Keratinocyte (primary cell): ENCODE measurements at regions not wholly inside any gene's neighbourhood (a gene's known extent, or its start where the extent isn't known, plus 50 kb on each side); places are given as distances from the start of the nearest gene placed in this dataset.

Experiments
- DNase-seq: peaks from one replicate; pipeline ENCODE4 v3.0.0-alpha.2; 2011; ENCODE audit warnings: low read depth, missing footprints, low spot score
- FAIRE-seq: peaks from 2 replicates; lab custom pipeline; 2011; peaks lifted over from hg19 to GRCh38; lab: Jason Lieb, UNC
- H2AFZ ChIP-seq: 2 replicates; pipeline ENCODE4 v1.6.0; 2012; ENCODE audit warnings: low read length, control low read depth, inconsistent platforms; ENCODE audit not compliant: control insufficient read depth
- H3K27ac ChIP-seq: 2 replicates; pipeline ENCODE4 v1.5.1; 2011; ENCODE audit warnings: low read length; ENCODE audit not compliant: control insufficient read depth, insufficient read depth
- H3K27me3 ChIP-seq: 3 replicates; pipeline ENCODE4 v1.6.0; 2011; ENCODE audit warnings: low read length; ENCODE audit not compliant: control insufficient read depth, insufficient read depth; ENCODE audit errors: extremely low read depth
- H3K36me3 ChIP-seq, 2 experiments: 2 replicates in 1 of 2; 3 replicates in 1 of 2; pipeline ENCODE4 v1.5.1; 2011; ENCODE audit warnings: low read length in 2 of 2, mild to moderate bottlenecking in 1 of 2; ENCODE audit not compliant: control insufficient read depth in 2 of 2, insufficient read depth in 2 of 2; ENCODE audit errors: extremely low read depth in 1 of 2
- H3K4me1 ChIP-seq: 3 replicates; pipeline ENCODE4 v1.5.1; 2011; ENCODE audit warnings: low read length; ENCODE audit not compliant: control insufficient read depth, insufficient read depth; ENCODE audit errors: extremely low read depth
- H3K4me2 ChIP-seq: 3 replicates; pipeline ENCODE4 v1.6.0; 2011; ENCODE audit warnings: low read depth, low read length; ENCODE audit not compliant: control insufficient read depth, insufficient read depth; ENCODE audit errors: extremely low read depth
- H3K4me3 ChIP-seq, 3 experiments: fragments of 200-600 bp in 1 of 3; sonication (generic) in 1 of 3; 2 replicates in 2 of 3; 3 replicates in 1 of 3; pipeline ENCODE4 v1.5.1; 2011 to 2016; ENCODE audit warnings: low read length in 3 of 3, mild to moderate bottlenecking in 3 of 3, control low read depth in 2 of 3, inconsistent platforms in 1 of 3, low read depth in 1 of 3, mixed read lengths in 1 of 3, mixed run types in 1 of 3, moderate library complexity in 1 of 3; ENCODE audit not compliant: control insufficient read depth in 2 of 3, insufficient read depth in 2 of 3; ENCODE audit errors: extremely low read depth in 1 of 3
- H3K79me2 ChIP-seq: 2 replicates; pipeline ENCODE4 v1.6.0; 2012; ENCODE audit warnings: low read length; ENCODE audit not compliant: control insufficient read depth, insufficient read depth
- H3K9ac ChIP-seq: 3 replicates; pipeline ENCODE4 v1.6.0; 2011; ENCODE audit warnings: low read length; ENCODE audit not compliant: control insufficient read depth, insufficient read depth; ENCODE audit errors: extremely low read depth
- H3K9me1 ChIP-seq: 3 replicates; pipeline ENCODE4 v1.6.0; 2011; ENCODE audit warnings: low read length; ENCODE audit not compliant: control insufficient read depth, insufficient read depth; ENCODE audit errors: extremely low read depth
- H3K9me3 ChIP-seq: 2 replicates; pipeline ENCODE4 v1.5.1; 2012; ENCODE audit warnings: low read depth, low read length; ENCODE audit not compliant: control insufficient read depth
- H4K20me1 ChIP-seq: 3 replicates; pipeline ENCODE4 v1.6.0; 2011; ENCODE audit warnings: low read length; ENCODE audit not compliant: control insufficient read depth, insufficient read depth; ENCODE audit errors: extremely low read depth
- EZH2 ChIP-seq: IDR thresholded peaks from one replicate; pipeline ENCODE4 v1.6.1; 2012; ENCODE audit warnings: inconsistent platforms, mild to moderate bottlenecking, low read length, moderate library complexity
- dilution Hi-C: fragments of 300-500 bp; cut with MboI; formaldehyde crosslinking; loops from one replicate; pipeline ENCODE4 v1.7.0; 2020; ENCODE audit warnings: low sequenced_read_pairs; ENCODE audit not compliant: extremely low pct_ligation_motif_present
- TF ChIP-seq, protein P1 (sequence below), 3 experiments: IDR thresholded peaks in 1 of 3; conservative IDR thresholded peaks in 1 of 3; optimal IDR thresholded peaks in 1 of 3; 2 replicates in 2 of 3; 3 replicates in 1 of 3; pipeline versions ENCODE3 to v1.5.1; 2011; ENCODE audit warnings: low read length in 3 of 3, mild to moderate bottlenecking in 3 of 3, moderate library complexity in 2 of 3, control low read depth in 1 of 3, inconsistent platforms in 1 of 3; ENCODE audit not compliant: insufficient read depth in 2 of 3; ENCODE audit errors: extremely low read depth in 1 of 3

DNA sequence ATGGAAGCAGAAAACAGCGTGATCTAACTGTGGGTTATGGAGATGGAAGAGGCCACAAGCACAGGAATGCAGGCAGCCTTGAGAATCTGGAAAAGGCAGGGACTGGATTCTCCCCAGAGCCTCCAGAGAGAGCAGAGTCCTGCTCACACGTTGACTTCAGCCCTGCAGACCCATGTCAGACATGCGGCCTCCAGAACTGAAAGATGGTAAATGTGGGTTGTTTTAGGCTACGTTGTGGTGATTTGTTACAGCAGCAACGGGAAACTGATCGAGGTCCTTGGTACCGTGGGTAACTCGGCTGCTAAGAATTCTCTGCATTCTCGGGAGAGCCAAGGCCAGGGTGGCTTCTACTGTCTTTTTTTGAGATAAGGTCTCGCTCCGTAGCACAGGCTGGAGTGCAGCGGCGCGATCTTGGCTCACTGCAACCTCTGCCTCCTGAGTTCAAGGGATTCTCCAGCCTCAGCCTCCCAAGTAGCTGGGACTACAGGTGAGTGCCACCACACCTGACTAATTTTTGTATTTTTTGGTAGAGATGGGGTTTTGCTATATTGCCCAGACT is 97.1 kb downstream of the ACKR3 start:
- H3K27ac ChIP-seq = no peak overlapping the region
- H3K4me2 ChIP-seq = no peak overlapping the region
- no peaks in the 10 kb centered on the region for H3K27me3 ChIP-seq
- H3K4me3 ChIP-seq = no peak overlapping the region
- H3K9me3 ChIP-seq = no peaks in the 10 kb centered on the region
- dilution Hi-C loops = no loop called here
- TF ChIP-seq EZH2 = no peak
- TF ChIP-seq, protein P1, sequence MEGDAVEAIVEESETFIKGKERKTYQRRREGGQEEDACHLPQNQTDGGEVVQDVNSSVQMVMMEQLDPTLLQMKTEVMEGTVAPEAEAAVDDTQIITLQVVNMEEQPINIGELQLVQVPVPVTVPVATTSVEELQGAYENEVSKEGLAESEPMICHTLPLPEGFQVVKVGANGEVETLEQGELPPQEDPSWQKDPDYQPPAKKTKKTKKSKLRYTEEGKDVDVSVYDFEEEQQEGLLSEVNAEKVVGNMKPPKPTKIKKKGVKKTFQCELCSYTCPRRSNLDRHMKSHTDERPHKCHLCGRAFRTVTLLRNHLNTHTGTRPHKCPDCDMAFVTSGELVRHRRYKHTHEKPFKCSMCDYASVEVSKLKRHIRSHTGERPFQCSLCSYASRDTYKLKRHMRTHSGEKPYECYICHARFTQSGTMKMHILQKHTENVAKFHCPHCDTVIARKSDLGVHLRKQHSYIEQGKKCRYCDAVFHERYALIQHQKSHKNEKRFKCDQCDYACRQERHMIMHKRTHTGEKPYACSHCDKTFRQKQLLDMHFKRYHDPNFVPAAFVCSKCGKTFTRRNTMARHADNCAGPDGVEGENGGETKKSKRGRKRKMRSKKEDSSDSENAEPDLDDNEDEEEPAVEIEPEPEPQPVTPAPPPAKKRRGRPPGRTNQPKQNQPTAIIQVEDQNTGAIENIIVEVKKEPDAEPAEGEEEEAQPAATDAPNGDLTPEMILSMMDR (optimal IDR thresholded peaks at IDR 0.05 in 1 of 3, IDR thresholded peaks at IDR 0.05 in 1 of 3, conservative IDR thresholded peaks at IDR 0.05 in 1 of 3; ENCODE audit: extremely low read depth in 1 of 3, insufficient read depth in 2 of 3, low read length in 3 of 3) = no peak
- no peaks in the 10 kb centered on the region for H3K36me3 ChIP-seq
- FAIRE-seq (no peak), DNase-seq (no peak)
- H3K79me2 ChIP-seq = no peaks in the 10 kb centered on the region
- H2AFZ ChIP-seq = no peak overlapping the region
- H3K9me1 ChIP-seq = no peaks in the 10 kb centered on the region
- no peak overlapping the region for H3K9ac ChIP-seq
- H4K20me1 ChIP-seq = no peaks in the 10 kb centered on the region
- H3K4me1 ChIP-seq = peaks cover 4% of the 10 kb centered on the region

- Histone ChIP-seq H4K20me1 (no peaks in the 10 kb centered on the region), H2AFZ (no peak overlapping the region), H3K4me1 (no peaks in the 10 kb centered on the region), H3K79me2 (no peaks in the 10 kb centered on the region), H3K9me1 (no peaks in the 10 kb centered on the region), H3K27me3 (no peaks in the 10 kb centered on the region), H3K27ac (no peak overlapping the region), H3K4me3 (no peak overlapping the region), H3K9ac (no peak overlapping the region), H3K4me2 (no peak overlapping the region), H3K36me3 (no peaks in the 10 kb centered on the region), H3K9me3 (no peaks in the 10 kb centered on the region)
- no peak for FAIRE-seq
- no peak for TF ChIP-seq EZH2
- TF ChIP-seq, protein P1 (optimal IDR thresholded peaks at IDR 0.05 in 1 of 3, IDR thresholded peaks at IDR 0.05 in 1 of 3, conservative IDR thresholded peaks at IDR 0.05 in 1 of 3; ENCODE audit: extremely low read depth in 1 of 3, insufficient read depth in 2 of 3, low read length in 3 of 3) = no peak
- dilution Hi-C loops = no loop called here
- no peak for DNase-seq
Measured at GRCh38 chr2:236667526-236667925, 97.9 kb downstream of the ACKR3 start.
